OCI-LY7 (cell line): ENCODE measurements at regions not wholly inside any gene's neighbourhood (a gene's known extent, or its start where the extent isn't known, plus 50 kb on each side); places are given as distances from the start of the nearest gene placed in this dataset.

Experiments
- BruUV-seq: library from RNA; stranded (reverse); fragments of 400-500 nt; replicated peaks from 2 replicates; lab custom pipeline; 2021; lab: Mats Ljungman, UMichigan
- CTCF ChIA-PET: fragments of 300-600 bp; sonication (Branson Sonifier 250); formaldehyde crosslinking; loops from one replicate; lab custom pipeline; 2022; ENCODE audit warnings: antibody characterized with exemption; ENCODE audit not compliant: unreplicated experiment; lab: Charles Lee
- POLR2A ChIA-PET: fragments of 300-600 bp; sonication (Branson Sonifier 250); formaldehyde crosslinking; loops from one replicate; lab custom pipeline; 2022; ENCODE audit warnings: antibody characterized with exemption; lab: Charles Lee
- DNase-seq: peaks from one replicate; pipeline ENCODE4 v3.0.0-alpha.2; 2015; ENCODE audit warnings: low spot score
- H2AFZ ChIP-seq: fragments of 200-600 bp; sonication (generic), shearing (Covaris generic); 2 replicates; pipeline ENCODE4 v1.6.1; 2014; ENCODE audit warnings: mild to moderate bottlenecking, antibody characterized with exemption, low read length, moderate library complexity
- H3K27ac ChIP-seq: fragments of 200-600 bp; sonication (generic); 2 replicates; pipeline ENCODE4 v1.5.1; 2014; ENCODE audit warnings: mixed run types, low read depth, mild to moderate bottlenecking, moderate library complexity, low read length, inconsistent platforms; ENCODE audit not compliant: poor library complexity, severe bottlenecking
- H3K36me3 ChIP-seq: fragments of 200-600 bp; sonication (generic); 2 replicates; pipeline ENCODE4 v1.6.1; 2014; ENCODE audit warnings: mild to moderate bottlenecking, antibody characterized with exemption, low read length, moderate library complexity, mixed read lengths; ENCODE audit not compliant: insufficient read depth
- H3K4me1 ChIP-seq: fragments of 200-600 bp; sonication (generic); 2 replicates; pipeline ENCODE4 v1.5.1; 2014; ENCODE audit warnings: mild to moderate bottlenecking, low read length; ENCODE audit not compliant: insufficient read depth, poor library complexity, severe bottlenecking
- H3K4me2 ChIP-seq: fragments of 200-600 bp; sonication (generic); 2 replicates; pipeline ENCODE4 v1.6.1; 2014; ENCODE audit warnings: mild to moderate bottlenecking, low read length
- H3K4me3 ChIP-seq: fragments of 200-600 bp; sonication (generic); 2 replicates; pipeline ENCODE4 v1.5.1; 2014; ENCODE audit warnings: mild to moderate bottlenecking, low read depth, low read length; ENCODE audit not compliant: poor library complexity, severe bottlenecking
- H3K79me2 ChIP-seq: fragments of 200-600 bp; sonication (generic); 2 replicates; pipeline ENCODE4 v1.6.1; 2016; ENCODE audit warnings: low read depth, mild to moderate bottlenecking, low read length, moderate library complexity, mixed read lengths; ENCODE audit not compliant: insufficient read depth
- H3K9me2 ChIP-seq: fragments of 200-600 bp; sonication (generic); 2 replicates; pipeline ENCODE4 v1.6.1; 2016; ENCODE audit warnings: mild to moderate bottlenecking, low read length, mixed read lengths; ENCODE audit not compliant: insufficient read depth
- H3K9me3 ChIP-seq: fragments of 200-600 bp; sonication (generic); 2 replicates; pipeline ENCODE4 v1.6.1; 2014; ENCODE audit warnings: mild to moderate bottlenecking, mixed run types, low read length, mixed read lengths
- H4K20me1 ChIP-seq: fragments of 200-600 bp; sonication (generic); 2 replicates; pipeline ENCODE4 v1.6.1; 2014; ENCODE audit warnings: mild to moderate bottlenecking, antibody characterized with exemption, low read length, moderate library complexity, mixed read lengths; ENCODE audit not compliant: insufficient read depth
- EZH2phosphoT487 ChIP-seq: fragments of 200-600 bp; sonication (generic); IDR thresholded peaks from 2 replicates; pipeline ENCODE4 v1.6.1; 2018; ENCODE audit warnings: low read depth, borderline replicate concordance, mild to moderate bottlenecking, mixed run types, antibody characterized with exemption, low read length, moderate library complexity, mixed read lengths
- intact Hi-C: fragments of 100-400 bp; cut with micrococcal nuclease; formaldehyde crosslinking; loops from one replicate; pipeline ENCODE4 v1.10.0; 2022; ENCODE audit not compliant: unreplicated experiment
- TF ChIP-seq, protein P1 (sequence below): fragments of 200-600 bp; sonication (generic); conservative IDR thresholded peaks from 2 replicates; pipeline ENCODE4 v1.5.1; 2014; ENCODE audit warnings: mild to moderate bottlenecking, antibody characterized with exemption, low read length, moderate library complexity, mixed read lengths

DNA sequence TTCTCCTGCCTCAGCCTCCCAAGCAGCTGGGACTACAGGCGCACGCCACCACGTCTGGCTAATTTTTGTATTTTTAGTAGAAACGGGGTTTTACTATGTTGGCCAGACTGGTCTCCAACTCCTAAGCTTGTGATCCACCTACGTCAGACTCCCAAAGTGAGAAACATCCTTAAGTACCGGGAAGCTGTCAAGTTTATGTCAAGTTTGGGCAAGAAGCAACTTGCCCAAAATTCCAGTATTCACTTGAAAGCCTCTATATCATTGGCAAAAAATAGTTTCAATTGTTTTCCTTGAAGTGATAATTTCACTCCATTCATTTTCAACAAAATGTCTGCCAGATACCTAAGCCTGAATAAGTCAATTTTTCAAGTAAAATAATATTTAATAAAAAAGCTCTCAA lies 370.0 kb downstream of the FBXO8 start:
- no peak overlapping the region for H3K4me2 ChIP-seq
- no peak overlapping the region for H3K27ac ChIP-seq
- H3K9me2 ChIP-seq: no peaks in the 10 kb centered on the region
- H3K4me3 ChIP-seq: no peak overlapping the region
- no peak for TF ChIP-seq EZH2phosphoT487
- TF ChIP-seq, protein P1, sequence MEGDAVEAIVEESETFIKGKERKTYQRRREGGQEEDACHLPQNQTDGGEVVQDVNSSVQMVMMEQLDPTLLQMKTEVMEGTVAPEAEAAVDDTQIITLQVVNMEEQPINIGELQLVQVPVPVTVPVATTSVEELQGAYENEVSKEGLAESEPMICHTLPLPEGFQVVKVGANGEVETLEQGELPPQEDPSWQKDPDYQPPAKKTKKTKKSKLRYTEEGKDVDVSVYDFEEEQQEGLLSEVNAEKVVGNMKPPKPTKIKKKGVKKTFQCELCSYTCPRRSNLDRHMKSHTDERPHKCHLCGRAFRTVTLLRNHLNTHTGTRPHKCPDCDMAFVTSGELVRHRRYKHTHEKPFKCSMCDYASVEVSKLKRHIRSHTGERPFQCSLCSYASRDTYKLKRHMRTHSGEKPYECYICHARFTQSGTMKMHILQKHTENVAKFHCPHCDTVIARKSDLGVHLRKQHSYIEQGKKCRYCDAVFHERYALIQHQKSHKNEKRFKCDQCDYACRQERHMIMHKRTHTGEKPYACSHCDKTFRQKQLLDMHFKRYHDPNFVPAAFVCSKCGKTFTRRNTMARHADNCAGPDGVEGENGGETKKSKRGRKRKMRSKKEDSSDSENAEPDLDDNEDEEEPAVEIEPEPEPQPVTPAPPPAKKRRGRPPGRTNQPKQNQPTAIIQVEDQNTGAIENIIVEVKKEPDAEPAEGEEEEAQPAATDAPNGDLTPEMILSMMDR: no peak
- H3K4me1 ChIP-seq: no peaks in the 10 kb centered on the region
- BruUV-seq: no TSS peak
- H4K20me1 ChIP-seq: no peaks in the 10 kb centered on the region
- POLR2A ChIA-PET: no interaction called here
- no peaks in the 10 kb centered on the region for H3K36me3 ChIP-seq
- intact Hi-C loops: no loop called here
- DNase-seq: no peak
- no peaks in the 10 kb centered on the region for H3K9me3 ChIP-seq
- no peaks in the 10 kb centered on the region for H3K79me2 ChIP-seq
- H2AFZ ChIP-seq: no peak overlapping the region
- CTCF ChIA-PET: no interaction called here

DNA sequence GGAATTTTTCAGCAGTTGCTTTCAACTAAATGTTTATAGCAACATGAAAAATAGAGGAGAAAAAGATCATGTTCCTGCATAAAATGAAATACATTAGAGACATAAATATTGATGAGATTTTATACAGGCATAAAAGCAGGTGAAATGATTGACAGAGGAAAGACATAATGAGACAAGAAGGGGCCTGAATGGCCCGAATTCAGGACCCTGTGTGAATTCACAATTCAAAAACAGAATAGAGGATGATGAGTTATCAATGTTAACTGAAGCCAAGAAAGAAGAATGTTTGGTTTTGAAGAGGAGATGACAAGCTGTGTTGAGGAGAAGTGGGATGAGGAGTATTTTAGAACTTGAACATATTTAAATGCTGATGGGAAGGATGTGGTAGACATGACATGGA lies 371.1 kb downstream of the FBXO8 start:
- H2AFZ ChIP-seq: no peak overlapping the region
- H3K9me3 ChIP-seq: no peaks in the 10 kb centered on the region
- no TSS peak for BruUV-seq
- no peak overlapping the region for H3K4me2 ChIP-seq
- H3K9me2 ChIP-seq: no peaks in the 10 kb centered on the region
- no peaks in the 10 kb centered on the region for H3K79me2 ChIP-seq
- ChIA-PET CTCF (no interaction called here), POLR2A (no interaction called here)
- H3K4me3 ChIP-seq: no peak overlapping the region
- H3K4me1 ChIP-seq: no peaks in the 10 kb centered on the region
- intact Hi-C loops: no loop called here
- no peak overlapping the region for H3K27ac ChIP-seq
- H3K36me3 ChIP-seq: no peaks in the 10 kb centered on the region
- TF ChIP-seq, protein P1: no peak
- no peak for TF ChIP-seq EZH2phosphoT487
- no peaks in the 10 kb centered on the region for H4K20me1 ChIP-seq
- no peak for DNase-seq

DNA sequence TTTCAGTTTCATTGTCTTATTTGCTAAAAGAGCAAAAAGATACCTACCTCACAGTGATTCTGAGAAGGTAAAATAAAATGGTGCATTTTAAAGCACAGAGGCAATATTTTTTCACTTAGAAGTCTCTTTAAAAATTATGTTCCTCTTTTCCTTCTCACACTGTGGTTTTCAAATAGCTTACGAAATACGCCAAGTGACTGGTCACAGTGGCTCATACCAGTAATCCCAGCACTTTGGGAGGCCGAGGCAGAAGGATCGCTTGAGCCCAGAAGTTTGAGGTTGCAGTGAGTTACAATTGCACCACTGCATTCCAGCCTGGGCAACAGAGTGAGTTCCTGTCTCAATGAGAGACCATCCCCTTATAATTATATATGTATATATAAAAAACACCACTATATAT lies 372.6 kb downstream of the FBXO8 start:
- H3K4me2 ChIP-seq: no peak overlapping the region
- H3K9me2 ChIP-seq: no peaks in the 10 kb centered on the region
- H3K4me1 ChIP-seq: no peaks in the 10 kb centered on the region
- no TSS peak for BruUV-seq
- CTCF ChIA-PET: no interaction called here
- no peak overlapping the region for H2AFZ ChIP-seq
- no peak overlapping the region for H3K4me3 ChIP-seq
- no peaks in the 10 kb centered on the region for H3K9me3 ChIP-seq
- intact Hi-C loops: no loop called here
- DNase-seq: no peak
- TF ChIP-seq, protein P1: no peak
- TF ChIP-seq EZH2phosphoT487: no peak
- H3K27ac ChIP-seq: no peak overlapping the region
- POLR2A ChIA-PET: no interaction called here
- H4K20me1 ChIP-seq: no peaks in the 10 kb centered on the region
- no peaks in the 10 kb centered on the region for H3K79me2 ChIP-seq
- H3K36me3 ChIP-seq: no peaks in the 10 kb centered on the region
